Brain pericyte (primary cell): ENCODE measurements at regions not wholly inside any gene's neighbourhood (a gene's known extent, or its start where the extent isn't known, plus 50 kb on each side); places are given as distances from the start of the nearest gene placed in this dataset.
"Not testable (repeated sequence)": the region's sequence is repeated elsewhere in the genome, so short reads cannot be mapped to it uniquely, and the experiment has no call there.

ENCODE experiments used
- DNase-seq: peaks from one replicate; pipeline ENCODE4 v3.0.0-alpha.2; 2012; ENCODE audit warnings: low read depth, low spot score

GRCh38 chr1:78292361-78292760 is 198.4 kb upstream of the PTGFR start:
- no peak for DNase-seq

DNA sequence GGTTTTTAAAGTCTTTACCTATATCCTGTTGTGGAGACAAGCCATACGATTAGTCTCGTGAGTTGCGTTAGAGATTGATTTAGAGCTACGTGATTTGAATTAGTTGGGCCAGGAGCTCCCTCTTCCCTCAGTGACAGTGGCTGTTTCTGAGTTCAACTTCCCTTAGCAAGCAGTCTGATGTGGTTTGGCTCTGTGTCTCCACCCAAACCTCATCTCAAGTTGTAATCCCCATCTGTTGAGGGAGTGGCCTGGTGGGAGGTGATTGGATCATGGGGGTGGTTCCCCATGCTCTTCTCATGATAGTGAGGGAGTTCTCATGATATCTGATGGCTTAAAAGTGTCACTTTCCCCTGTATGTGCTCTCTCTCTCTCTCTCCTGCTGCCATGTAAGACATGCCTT is 192.9 kb upstream of the PTGFR start:
- no peak for DNase-seq

DNA sequence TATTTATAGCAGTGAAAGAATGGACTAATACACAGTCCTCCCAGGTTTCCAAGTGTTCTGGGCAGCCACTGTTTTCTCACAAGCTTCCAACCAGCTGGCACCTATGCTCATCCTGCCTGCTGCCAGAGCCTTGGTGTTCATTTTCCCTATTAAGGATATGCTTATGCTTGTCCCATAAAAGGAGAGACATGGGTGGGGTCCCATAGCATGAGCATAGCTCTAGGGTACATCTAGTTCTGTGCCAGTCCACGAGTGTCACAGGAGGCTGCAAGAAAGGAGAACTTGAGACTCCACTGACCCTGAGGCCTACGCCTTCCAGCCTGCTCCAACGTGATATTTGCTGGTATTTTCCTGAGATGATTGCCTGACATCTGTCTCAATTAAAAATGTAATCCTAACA is 192.4 kb upstream of the PTGFR start:
- DNase-seq = no peak

DNA sequence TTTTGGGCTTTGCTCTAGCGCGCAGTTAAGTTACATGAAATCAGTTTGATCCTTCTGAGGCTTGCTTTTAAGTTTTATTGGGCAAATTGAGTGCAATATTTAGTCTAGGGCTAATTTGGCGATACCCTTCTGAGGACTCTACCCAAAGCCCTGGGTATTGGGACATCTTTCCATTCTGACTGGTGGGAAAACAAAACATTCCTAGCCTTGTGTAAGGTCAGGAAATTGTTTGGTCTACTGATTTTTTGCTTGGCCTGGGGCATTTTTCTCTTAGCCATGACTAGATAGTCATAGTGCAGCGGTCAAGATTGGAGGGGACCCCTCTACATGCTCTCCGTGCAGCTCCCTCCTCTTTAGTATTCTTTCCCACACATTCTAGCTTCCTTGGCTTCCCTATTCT is 189.6 kb upstream of the PTGFR start:
- DNase-seq = no peak

GRCh38 chr1:78303620-78304019 is 187.2 kb upstream of the PTGFR start:
- DNase-seq = no peak

DNA sequence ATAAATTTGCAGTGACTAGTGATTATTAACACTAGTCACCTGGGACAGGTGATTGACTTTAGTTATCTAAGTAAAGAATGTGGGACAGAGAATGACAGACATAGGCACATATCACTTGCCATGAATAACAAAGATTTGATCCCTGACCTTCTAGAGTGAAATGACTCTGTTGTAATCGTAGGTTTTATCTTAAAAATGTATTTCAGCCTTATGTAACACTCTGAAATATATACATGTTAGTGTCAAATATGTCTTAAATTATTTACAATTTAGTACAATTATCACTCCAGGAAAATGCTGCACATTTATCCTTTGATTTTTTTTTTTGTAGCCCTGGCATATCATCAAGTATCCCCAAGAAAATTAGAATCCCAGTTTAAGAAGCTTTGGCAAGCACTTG is 186.4 kb upstream of the PTGFR start:
- no peak for DNase-seq

DNA sequence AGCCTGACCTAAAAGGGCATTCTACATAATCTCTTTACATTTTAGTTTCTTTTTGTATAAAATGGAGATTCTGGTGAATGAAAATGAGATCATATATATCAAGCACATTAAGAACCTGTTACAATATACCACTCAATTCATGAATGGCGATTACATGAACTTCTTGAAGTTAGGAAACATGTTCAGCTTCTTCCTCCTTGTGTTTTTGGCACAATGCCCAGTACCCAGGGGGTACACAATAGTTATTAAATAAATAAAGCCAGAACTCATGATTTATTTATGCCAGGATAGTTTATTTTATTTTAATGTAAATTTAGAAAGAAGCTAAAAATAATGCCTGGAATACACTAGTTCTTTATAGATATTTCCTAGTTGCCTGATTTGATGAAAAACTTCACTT is 186.0 kb upstream of the PTGFR start:
- DNase-seq = no peak

DNA sequence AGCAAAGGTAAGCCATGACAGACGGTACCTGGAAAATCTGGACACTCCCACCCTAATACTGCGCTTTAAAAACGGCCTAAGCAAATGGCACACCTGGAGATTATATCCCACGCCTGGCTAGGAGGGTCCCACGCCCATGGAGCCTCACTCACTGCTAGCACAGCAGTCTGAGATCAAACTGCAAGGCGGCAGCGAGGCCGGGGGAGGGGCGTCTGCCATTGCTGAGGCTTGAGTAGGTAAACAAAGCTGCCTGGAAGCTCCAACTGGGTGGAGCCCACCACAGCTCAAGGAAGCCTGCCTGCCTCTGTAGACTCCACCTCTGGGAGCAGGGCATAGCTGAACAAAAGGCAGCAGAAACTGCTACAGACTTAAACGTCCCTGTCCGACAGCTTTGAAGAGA is 180.5 kb upstream of the PTGFR start:
- DNase-seq = not testable (repeated sequence)

GRCh38 chr1:78318011-78318410 is 172.8 kb upstream of the PTGFR start:
- no peak for DNase-seq

DNA sequence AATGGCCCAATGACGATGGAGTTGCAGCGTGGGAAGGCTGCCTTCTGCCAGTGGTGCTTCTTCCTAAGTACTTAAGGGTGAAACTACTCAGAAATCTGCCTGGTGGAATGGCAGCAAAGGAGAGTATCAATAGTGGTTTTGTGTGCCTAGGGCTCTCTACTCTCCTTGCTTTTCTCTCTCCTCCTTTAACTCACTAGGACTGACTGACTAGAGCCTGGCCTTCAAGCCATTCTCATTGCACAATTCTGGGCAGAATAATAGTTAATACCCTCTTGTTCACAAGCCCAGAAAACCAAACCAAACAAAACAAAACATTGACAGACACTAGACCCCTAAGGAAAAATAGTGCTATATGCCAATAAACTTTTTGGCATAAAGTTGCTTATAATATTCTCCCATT is 171.2 kb upstream of the PTGFR start:
- no peak for DNase-seq

DNA sequence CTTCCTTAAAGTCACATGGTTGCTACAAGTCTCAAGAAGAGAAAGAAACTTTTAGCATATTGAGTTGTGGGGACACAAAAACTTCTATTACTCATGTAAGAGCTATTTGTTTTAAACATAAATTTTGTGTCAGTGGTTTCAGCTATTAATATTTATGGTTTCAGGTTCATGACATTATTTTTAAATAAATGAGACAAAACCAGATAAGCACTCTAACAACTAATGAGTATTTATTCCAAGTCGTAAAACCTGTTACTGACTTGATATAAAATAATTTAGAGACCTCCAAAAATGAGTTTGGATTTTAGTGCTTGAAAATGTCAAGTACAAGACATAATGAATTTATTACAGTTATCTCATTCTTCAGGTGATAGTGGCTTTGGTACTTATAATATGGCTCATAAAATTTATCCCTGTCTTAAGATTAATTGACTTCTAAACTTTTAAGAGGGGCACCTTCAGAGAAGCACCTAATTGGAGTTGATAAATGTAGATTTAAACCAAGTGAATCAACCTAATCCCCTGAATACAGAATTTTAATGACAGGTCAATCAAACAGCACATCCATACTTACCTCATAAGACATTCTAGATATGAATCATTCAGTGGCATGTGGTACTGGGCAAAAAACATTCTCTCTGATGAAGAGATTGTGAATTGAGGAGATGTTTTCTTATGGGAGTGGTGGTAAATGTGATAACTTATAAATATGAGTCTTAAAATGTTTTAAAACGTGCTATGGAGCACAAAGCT is 167.7 kb upstream of the PTGFR start:
- no peak for DNase-seq

DNA sequence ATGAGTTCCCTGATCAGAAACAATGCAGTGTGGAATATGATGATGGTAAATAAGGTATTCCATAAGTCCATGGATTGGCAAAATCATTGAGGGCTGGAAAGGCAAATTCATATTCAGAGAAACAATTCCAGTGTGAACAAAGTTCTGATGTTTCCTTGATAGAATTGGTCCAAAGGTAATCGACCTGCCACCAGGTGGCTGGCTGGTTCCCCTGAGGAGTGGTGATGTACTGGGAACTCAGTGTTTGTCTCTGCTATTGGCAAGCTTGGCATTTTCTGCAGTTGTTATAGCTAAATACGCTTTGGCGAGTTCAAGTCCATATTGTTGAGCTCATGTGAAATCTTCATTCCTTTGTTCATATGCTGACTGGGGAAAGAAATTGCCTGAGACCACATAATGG is 165.5 kb upstream of the PTGFR start:
- DNase-seq = no peak

- DNase-seq = no peak
Measured at GRCh38 chr1:78329475-78329874, 161.3 kb upstream of the PTGFR start.

DNA sequence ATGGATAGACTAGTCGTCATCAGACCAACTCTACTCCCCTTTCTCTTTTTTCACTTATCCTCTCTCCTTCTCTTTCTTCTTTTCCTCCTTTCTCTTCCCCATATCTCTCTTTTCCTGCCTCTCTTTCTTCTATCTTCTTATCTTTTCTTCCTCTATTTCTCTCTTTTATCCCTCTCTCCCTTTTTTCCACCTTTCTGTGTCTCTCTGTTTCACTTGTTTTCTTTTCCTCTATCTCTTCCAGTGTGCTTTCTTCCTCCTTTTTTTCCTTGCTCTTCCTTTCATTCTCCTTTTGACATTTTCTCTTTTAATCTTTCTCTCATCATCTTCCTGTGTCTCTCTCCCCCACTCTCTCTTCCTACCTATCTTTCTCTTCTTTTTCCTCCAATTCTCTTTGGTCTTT is 159.0 kb upstream of the PTGFR start:
- no peak for DNase-seq

DNA sequence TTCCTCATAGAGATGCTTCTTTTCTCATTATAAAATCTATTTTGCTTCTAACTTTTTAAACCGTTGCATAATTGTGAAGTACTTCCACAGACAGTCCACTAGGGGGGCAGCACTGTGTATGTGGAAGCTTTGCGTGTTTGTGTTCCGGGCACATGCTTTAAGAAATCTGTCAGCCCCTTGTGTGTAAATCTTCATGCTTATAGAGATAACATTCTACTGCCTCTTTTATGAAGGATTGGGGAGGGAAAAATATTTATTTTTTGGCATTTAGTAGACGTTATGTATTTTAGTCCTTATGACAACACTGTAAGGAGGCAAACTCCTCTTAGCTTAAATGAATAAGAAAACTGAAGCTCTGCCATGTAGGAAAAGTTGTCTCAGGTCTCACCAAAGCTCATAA is 157.3 kb upstream of the PTGFR start:
- DNase-seq = no peak

GRCh38 chr1:78334114-78334513 is 156.7 kb upstream of the PTGFR start:
- no peak for DNase-seq

DNA sequence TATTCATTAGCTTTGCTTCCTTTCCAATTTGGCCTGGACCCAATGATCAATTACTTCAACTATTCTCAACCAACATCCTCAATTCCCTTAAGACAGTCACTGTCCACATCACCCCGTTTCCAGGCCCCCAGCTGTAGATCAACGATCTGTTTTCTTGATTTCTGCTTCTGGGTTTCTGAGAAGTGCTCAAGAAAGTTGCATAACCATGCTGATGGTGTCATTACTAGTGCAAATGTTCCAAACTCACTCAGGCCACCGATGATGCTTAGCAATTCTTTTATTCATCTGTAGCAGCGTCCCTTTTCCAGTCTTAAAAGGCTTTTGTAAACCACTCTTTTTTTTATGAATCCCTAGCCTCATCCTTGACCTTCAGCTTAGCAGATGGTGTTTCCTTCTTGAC is 155.8 kb upstream of the PTGFR start:
- DNase-seq = no peak

- DNase-seq = not testable (repeated sequence)
Measured at GRCh38 chr1:78336751-78337150, 154.0 kb upstream of the PTGFR start.

GRCh38 chr1:78339490-78339889 is 151.3 kb upstream of the PTGFR start:
- no peak for DNase-seq

- DNase-seq = no peak
Measured at GRCh38 chr1:78340006-78340405, 150.8 kb upstream of the PTGFR start.

DNA sequence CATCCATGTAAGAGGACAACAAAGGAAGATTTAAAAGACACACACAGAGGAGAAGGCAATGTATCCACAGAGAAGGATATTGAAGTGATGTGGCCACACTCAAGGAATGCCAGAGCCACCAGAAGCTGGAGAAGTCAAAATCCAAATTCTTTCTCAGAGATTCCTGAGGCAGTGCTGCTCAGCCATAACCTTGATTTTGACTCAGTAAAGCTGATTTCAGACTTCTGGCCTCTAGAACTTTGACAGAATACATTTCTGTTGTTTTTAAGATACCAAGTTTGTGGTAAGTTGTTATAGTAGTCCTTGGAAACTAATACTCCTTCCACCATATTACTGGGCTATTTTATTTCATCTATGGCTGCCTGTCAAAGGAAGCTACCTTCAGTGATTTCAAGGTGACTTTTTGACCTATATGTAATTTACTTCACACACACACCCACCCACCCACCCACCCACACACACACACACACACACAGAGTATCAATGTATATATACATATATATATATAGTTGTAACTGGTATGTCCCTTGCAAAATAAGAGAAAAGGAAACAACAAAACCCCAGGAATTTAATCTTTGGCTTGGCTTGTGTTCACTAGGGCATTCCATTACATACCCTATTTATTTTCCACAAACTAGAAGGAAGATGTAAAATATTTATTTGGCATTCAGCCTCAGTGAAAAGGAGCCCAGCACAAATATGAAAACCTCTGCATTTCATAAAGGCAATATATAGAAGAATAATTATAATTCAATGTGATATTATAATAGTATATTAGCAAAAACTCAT is 142.1 kb upstream of the PTGFR start:
- DNase-seq = no peak

DNA sequence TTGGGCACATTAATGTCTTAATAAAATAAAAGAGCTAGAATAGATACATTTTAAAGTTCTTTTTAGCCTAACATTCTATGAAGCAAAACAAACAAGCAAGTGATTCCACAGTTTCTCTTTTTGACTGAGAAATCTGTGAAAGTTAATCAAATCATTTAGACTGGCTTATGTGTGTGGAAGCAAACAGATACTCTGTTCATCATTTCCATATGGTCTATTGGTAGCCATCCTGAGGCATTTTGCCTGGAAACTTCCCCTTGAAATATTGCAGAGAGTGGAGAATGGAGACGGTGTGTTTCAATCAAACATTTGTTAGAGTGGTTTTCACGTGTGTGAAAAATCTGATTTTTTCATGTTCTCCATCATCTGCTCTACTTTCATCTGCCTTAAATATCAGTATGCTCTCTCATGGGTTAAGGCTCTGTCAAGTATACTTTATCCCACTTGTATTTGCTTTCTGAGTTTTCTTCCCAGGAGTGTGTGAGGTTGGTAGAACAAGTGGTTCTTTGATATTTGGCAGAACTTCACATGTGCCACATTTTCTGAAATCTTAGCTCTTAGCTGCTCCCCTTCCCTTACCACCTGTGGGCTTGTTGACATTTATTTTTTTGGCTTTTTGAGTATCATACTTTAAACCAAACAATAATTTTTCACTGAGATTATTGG is 139.1 kb upstream of the PTGFR start:
- no peak for DNase-seq

DNA sequence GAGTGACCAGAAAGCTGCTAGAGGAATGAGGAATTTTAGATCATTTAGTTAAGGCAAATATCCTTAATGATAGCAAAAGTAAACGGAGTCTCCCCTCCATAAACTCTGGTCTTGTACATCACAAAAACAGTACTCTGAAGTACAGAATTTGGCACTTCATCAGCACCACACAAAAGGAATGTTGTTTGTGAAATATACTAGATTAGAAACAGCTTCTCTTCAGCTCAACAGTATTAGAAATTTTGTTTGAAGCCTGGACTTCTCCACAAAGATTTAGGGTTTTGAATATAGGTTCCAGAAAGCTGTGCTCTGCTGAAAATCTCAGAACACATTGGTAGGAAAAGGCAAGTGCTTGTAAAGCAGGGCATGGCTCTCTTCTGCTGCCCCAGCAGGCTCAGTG is 135.1 kb upstream of the PTGFR start:
- no peak for DNase-seq
